HCT116 (cell line): ENCODE measurements at regions not wholly inside any gene's neighbourhood (a gene's known extent, or its start where the extent isn't known, plus 50 kb on each side); places are given as distances from the start of the nearest gene placed in this dataset.

ENCODE experiments used
- CTCF ChIP-seq, 3 experiments: fragments of 200-600 bp in 1 of 3; sonication (generic) in 1 of 3; IDR thresholded peaks in 2 of 3; conservative IDR thresholded peaks in 1 of 3; 2 replicates each; pipeline ENCODE4 v1.5.1; 2012 to 2017; ENCODE audit warnings: low read depth in 2 of 3, low read length in 2 of 3, antibody characterized with exemption in 1 of 3, borderline replicate concordance in 1 of 3, control low read depth in 1 of 3, mild to moderate bottlenecking in 1 of 3, mixed read lengths in 1 of 3, mixed run types in 1 of 3, moderate library complexity in 1 of 3; ENCODE audit not compliant: insufficient read depth in 1 of 3
- EZH2 ChIP-seq: fragments of 200-600 bp; sonication (generic); IDR thresholded peaks from 2 replicates; pipeline ENCODE4 v1.6.1; 2017; ENCODE audit warnings: antibody characterized with exemption, mixed run types

GRCh38 chr2:217650229-217650628, 352.6 kb downstream of the TNS1 start:
- TF ChIP-seq CTCF (IDR thresholded peaks at IDR 0.05 in 2 of 3, conservative IDR thresholded peaks at IDR 0.05 in 1 of 3; ENCODE audit: borderline replicate concordance in 1 of 3, insufficient read depth in 1 of 3, low read depth in 2 of 3, low read length in 2 of 3), result no peak
- TF ChIP-seq EZH2, result no peak
